ENCODE measurements at regions not wholly inside any gene's neighbourhood (a gene's known extent, or its start where the extent isn't known, plus 50 kb on each side); places are given as distances from the start of the nearest gene placed in this dataset.

GRCh38 chr3:182530316-182530715, 263.0 kb upstream of the ATP11B start:
- no peak for TF ChIP-seq CTCF (IDR thresholded peaks at IDR 0.05; ENCODE audit: low read depth, low read length)
- no peak for DNase-seq (ENCODE audit: low read depth in 2 of 2)
- H3K4me3 ChIP-seq (replicated peaks in 1 of 2; ENCODE audit: low read depth in 2 of 2, low read length in 2 of 2), result no peak overlapping the region

GRCh38 chr3:182533394-182533793, 259.9 kb upstream of the ATP11B start:
- no peak for TF ChIP-seq CTCF (IDR thresholded peaks at IDR 0.05; ENCODE audit: low read depth, low read length)
- DNase-seq (ENCODE audit: low read depth in 2 of 2), result no peak

GRCh38 chr3:182544542-182544941, 248.8 kb upstream of the ATP11B start:
- TF ChIP-seq CTCF (IDR thresholded peaks at IDR 0.05; ENCODE audit: low read depth, low read length), result no peak
- H3K4me3 ChIP-seq (replicated peaks in 1 of 2; ENCODE audit: low read depth in 2 of 2, low read length in 2 of 2), result no peak overlapping the region
- DNase-seq (ENCODE audit: low read depth in 2 of 2), result no peak

More at GRCh38 chr3:182533394-182533793, 259.9 kb upstream of the ATP11B start:
- no peak overlapping the region for H3K4me3 ChIP-seq (replicated peaks in 1 of 2; ENCODE audit: low read depth in 2 of 2, low read length in 2 of 2)

GRCh38 chr3:182562274-182562673, 231.0 kb upstream of the ATP11B start:
- no peak overlapping the region for H3K4me3 ChIP-seq (replicated peaks in 1 of 2; ENCODE audit: low read depth in 2 of 2, low read length in 2 of 2)
- TF ChIP-seq CTCF (IDR thresholded peaks at IDR 0.05; ENCODE audit: low read depth, low read length), result no peak
- no peak for DNase-seq (ENCODE audit: low read depth in 2 of 2)

- no peak overlapping the region for H3K4me3 ChIP-seq (replicated peaks in 1 of 2; ENCODE audit: low read depth in 2 of 2, low read length in 2 of 2)
- TF ChIP-seq CTCF (IDR thresholded peaks at IDR 0.05; ENCODE audit: low read depth, low read length), result no peak
- DNase-seq (ENCODE audit: low read depth in 2 of 2), result no peak
These were observed 227.1 kb upstream of the ATP11B start for GRCh38 chr3:182565916-182566796.

GRCh38 chr3:182567700-182568099, 225.6 kb upstream of the ATP11B start:
- no peak overlapping the region for H3K4me3 ChIP-seq (replicated peaks in 1 of 2; ENCODE audit: low read depth in 2 of 2, low read length in 2 of 2)
- DNase-seq (ENCODE audit: low read depth in 2 of 2), result no peak
- TF ChIP-seq CTCF (IDR thresholded peaks at IDR 0.05; ENCODE audit: low read depth, low read length), result no peak

Data from cardiac fibroblast (primary cell).